ENCODE measurements at regions not wholly inside any gene's neighbourhood (a gene's known extent, or its start where the extent isn't known, plus 50 kb on each side); places are given as distances from the start of the nearest gene placed in this dataset.

DNA sequence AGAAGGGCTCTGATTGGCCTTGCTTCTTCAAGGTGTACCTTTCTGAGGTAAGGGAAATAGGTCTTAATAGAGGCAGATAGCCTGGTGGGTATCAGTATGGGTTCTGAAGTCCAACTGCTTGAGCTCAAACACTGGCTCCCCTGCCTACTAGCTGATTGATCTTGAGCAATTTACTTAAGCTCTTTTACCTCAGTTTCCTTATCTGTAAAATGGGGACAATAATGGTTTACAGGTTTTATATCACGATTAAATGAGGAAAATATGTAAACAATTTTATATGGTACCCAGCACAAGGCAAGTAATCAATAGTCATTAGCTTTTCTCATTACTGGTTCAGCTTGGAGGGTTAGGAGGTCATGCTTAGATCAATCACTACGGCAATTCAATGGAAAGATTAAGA, 75.8 kb upstream of the VTCN1 start:
- TF ChIP-seq NFYB (CRISPR knock-in tag; conservative IDR thresholded peaks at IDR 0.05; ENCODE audit: low read depth) (no peak), JUN (CRISPR knock-in tag; IDR thresholded peaks at IDR 0.05) (no peak), ZNF138 (CRISPR knock-in tag; conservative IDR thresholded peaks at IDR 0.05) (no peak), ZBTB21 (CRISPR knock-in tag; IDR thresholded peaks at IDR 0.05; ENCODE audit: borderline replicate concordance) (no peak), PRRX2 (CRISPR knock-in tag; IDR thresholded peaks at IDR 0.05) (no peak), STAT6 (CRISPR knock-in tag; conservative IDR thresholded peaks at IDR 0.05; ENCODE audit: low read depth) (no peak), HMGXB4 (CRISPR knock-in tag; IDR thresholded peaks at IDR 0.05) (no peak), ZNF423 (CRISPR knock-in tag; IDR thresholded peaks at IDR 0.05) (no peak), TEAD1 (CRISPR knock-in tag; IDR thresholded peaks at IDR 0.05) (no peak), ZBTB43 (CRISPR knock-in tag; IDR thresholded peaks at IDR 0.05) (no peak), ATF1 (CRISPR knock-in tag; IDR thresholded peaks at IDR 0.05) (no peak), E2F4 (CRISPR knock-in tag; IDR thresholded peaks at IDR 0.05; ENCODE audit: borderline replicate concordance, low read depth) (no peak)
- TF ChIP-seq, protein P1, sequence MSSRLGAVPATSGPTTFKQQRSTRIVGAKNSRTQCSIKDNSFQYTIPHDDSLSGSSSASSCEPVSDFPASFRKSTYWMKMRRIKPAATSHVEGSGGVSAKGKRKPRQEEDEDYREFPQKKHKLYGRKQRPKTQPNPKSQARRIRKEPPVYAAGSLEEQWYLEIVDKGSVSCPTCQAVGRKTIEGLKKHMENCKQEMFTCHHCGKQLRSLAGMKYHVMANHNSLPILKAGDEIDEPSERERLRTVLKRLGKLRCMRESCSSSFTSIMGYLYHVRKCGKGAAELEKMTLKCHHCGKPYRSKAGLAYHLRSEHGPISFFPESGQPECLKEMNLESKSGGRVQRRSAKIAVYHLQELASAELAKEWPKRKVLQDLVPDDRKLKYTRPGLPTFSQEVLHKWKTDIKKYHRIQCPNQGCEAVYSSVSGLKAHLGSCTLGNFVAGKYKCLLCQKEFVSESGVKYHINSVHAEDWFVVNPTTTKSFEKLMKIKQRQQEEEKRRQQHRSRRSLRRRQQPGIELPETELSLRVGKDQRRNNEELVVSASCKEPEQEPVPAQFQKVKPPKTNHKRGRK (CRISPR knock-in tag; IDR thresholded peaks at IDR 0.05; ENCODE audit: borderline replicate concordance): no peak
- TF ChIP-seq, protein P2, sequence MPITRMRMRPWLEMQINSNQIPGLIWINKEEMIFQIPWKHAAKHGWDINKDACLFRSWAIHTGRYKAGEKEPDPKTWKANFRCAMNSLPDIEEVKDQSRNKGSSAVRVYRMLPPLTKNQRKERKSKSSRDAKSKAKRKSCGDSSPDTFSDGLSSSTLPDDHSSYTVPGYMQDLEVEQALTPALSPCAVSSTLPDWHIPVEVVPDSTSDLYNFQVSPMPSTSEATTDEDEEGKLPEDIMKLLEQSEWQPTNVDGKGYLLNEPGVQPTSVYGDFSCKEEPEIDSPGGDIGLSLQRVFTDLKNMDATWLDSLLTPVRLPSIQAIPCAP (CRISPR knock-in tag; IDR thresholded peaks at IDR 0.05): no peak
- TF ChIP-seq, protein P3, sequence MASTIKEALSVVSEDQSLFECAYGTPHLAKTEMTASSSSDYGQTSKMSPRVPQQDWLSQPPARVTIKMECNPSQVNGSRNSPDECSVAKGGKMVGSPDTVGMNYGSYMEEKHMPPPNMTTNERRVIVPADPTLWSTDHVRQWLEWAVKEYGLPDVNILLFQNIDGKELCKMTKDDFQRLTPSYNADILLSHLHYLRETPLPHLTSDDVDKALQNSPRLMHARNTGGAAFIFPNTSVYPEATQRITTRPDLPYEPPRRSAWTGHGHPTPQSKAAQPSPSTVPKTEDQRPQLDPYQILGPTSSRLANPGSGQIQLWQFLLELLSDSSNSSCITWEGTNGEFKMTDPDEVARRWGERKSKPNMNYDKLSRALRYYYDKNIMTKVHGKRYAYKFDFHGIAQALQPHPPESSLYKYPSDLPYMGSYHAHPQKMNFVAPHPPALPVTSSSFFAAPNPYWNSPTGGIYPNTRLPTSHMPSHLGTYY (CRISPR knock-in tag; IDR thresholded peaks at IDR 0.05): no peak
- TF ChIP-seq, protein P4, sequence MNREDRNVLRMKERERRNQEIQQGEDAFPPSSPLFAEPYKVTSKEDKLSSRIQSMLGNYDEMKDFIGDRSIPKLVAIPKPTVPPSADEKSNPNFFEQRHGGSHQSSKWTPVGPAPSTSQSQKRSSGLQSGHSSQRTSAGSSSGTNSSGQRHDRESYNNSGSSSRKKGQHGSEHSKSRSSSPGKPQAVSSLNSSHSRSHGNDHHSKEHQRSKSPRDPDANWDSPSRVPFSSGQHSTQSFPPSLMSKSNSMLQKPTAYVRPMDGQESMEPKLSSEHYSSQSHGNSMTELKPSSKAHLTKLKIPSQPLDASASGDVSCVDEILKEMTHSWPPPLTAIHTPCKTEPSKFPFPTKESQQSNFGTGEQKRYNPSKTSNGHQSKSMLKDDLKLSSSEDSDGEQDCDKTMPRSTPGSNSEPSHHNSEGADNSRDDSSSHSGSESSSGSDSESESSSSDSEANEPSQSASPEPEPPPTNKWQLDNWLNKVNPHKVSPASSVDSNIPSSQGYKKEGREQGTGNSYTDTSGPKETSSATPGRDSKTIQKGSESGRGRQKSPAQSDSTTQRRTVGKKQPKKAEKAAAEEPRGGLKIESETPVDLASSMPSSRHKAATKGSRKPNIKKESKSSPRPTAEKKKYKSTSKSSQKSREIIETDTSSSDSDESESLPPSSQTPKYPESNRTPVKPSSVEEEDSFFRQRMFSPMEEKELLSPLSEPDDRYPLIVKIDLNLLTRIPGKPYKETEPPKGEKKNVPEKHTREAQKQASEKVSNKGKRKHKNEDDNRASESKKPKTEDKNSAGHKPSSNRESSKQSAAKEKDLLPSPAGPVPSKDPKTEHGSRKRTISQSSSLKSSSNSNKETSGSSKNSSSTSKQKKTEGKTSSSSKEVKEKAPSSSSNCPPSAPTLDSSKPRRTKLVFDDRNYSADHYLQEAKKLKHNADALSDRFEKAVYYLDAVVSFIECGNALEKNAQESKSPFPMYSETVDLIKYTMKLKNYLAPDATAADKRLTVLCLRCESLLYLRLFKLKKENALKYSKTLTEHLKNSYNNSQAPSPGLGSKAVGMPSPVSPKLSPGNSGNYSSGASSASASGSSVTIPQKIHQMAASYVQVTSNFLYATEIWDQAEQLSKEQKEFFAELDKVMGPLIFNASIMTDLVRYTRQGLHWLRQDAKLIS (CRISPR knock-in tag; IDR thresholded peaks at IDR 0.05; ENCODE audit: borderline replicate concordance): no peak
- no peak overlapping the region for H3K27ac Mint-ChIP-seq
- H3K36me3 Mint-ChIP-seq: no peaks in the 10 kb centered on the region
- DNase-seq (ENCODE audit: low spot score) (no peak), ATAC-seq (no peak)
- POLR2A ChIA-PET: no interaction called here
- H3K27me3 Mint-ChIP-seq (ENCODE audit: low read depth): no peaks in the 10 kb centered on the region
- no peaks in the 10 kb centered on the region for H3K9me3 Mint-ChIP-seq
- no peak overlapping the region for H3K4me3 Mint-ChIP-seq
- CTCF ChIA-PET: interaction anchor here (1.2 to 3.4 kb wide), 4 partner anchors 158 to 219 kb away, joined by 5 to 63 read pairs (median 30); partner anchors contain the start of gene TRIM45
- peaks cover 17% of the 10 kb centered on the region for H3K4me1 Mint-ChIP-seq

Measured in WTC11 (cell line).